ENCODE measurements at regions not wholly inside any gene's neighbourhood (a gene's known extent, or its start where the extent isn't known, plus 50 kb on each side); places are given as distances from the start of the nearest gene placed in this dataset.

DNA sequence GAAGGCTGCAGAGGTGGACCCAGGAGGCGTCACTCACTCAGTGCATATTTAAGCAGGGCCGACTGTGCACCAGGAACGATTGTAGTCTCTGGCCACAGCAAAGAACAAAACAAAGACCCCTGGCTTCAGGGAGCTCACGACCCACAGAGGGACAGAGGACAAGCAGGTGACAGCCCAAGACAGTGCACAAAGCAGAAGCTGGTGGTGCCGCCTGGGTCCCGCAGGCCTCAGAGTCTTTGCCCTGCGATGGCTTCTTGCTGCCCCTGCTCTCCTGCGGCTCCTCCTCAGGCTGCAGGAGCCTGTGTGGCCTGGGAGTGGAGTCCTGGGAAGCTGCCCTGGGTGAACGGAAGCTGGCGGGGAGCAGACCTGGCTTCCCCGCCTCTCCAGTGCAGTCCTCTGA lies 300.0 kb downstream of the PREX1 start (continued):
- TF ChIP-seq MYC (IDR thresholded peaks at IDR 0.05; ENCODE audit: insufficient read depth, insufficient read length, insufficient replicate concordance, low read length, severe bottlenecking) (no peak), RUNX3 (IDR thresholded peaks at IDR 0.05; ENCODE audit: low read length) (no peak), EP300 (IDR thresholded peaks at IDR 0.05; ENCODE audit: borderline replicate concordance in 1 of 2, control insufficient read depth in 1 of 2, low read depth in 2 of 2, low read length in 2 of 2) (no peak)
- TF ChIP-seq, protein P1, sequence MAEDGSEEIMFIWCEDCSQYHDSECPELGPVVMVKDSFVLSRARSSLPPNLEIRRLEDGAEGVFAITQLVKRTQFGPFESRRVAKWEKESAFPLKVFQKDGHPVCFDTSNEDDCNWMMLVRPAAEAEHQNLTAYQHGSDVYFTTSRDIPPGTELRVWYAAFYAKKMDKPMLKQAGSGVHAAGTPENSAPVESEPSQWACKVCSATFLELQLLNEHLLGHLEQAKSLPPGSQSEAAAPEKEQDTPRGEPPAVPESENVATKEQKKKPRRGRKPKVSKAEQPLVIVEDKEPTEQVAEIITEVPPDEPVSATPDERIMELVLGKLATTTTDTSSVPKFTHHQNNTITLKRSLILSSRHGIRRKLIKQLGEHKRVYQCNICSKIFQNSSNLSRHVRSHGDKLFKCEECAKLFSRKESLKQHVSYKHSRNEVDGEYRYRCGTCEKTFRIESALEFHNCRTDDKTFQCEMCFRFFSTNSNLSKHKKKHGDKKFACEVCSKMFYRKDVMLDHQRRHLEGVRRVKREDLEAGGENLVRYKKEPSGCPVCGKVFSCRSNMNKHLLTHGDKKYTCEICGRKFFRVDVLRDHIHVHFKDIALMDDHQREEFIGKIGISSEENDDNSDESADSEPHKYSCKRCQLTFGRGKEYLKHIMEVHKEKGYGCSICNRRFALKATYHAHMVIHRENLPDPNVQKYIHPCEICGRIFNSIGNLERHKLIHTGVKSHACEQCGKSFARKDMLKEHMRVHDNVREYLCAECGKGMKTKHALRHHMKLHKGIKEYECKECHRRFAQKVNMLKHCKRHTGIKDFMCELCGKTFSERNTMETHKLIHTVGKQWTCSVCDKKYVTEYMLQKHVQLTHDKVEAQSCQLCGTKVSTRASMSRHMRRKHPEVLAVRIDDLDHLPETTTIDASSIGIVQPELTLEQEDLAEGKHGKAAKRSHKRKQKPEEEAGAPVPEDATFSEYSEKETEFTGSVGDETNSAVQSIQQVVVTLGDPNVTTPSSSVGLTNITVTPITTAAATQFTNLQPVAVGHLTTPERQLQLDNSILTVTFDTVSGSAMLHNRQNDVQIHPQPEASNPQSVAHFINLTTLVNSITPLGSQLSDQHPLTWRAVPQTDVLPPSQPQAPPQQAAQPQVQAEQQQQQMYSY (CRISPR knock-in tag; IDR thresholded peaks at IDR 0.05): no peak

DNA sequence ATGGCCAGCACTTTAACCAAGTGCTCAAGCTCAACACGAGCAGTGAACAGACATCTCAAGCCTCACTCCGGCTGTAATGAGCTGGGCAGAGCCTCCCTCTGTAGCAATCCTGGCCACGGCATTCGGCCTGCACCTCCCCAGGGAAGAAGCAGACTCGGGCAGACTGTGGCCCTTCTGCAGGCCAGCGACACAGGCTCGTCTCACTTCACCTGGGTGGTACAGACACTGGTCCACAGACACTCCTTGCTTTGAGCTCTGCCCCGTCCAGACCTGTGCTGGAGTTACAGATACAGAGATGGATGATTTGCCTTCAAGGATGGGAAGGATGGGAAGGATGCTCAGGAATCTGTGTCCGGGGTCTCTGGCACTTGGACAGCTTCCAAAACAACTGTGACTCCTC lies 300.9 kb downstream of the PREX1 start:
- Histone ChIP-seq H3K79me2 (ENCODE audit: control insufficient read depth, insufficient read depth, low read length) (no peaks in the 10 kb centered on the region), H2AFZ (ENCODE audit: control insufficient read depth, low read depth, low read length) (no peak overlapping the region), H3K27me3 (replicated peaks in 1 of 2; ENCODE audit: control insufficient read depth in 2 of 2, insufficient read depth in 2 of 2, low read length in 1 of 2) (no peaks in the 10 kb centered on the region; a peak in 1 of 4 replicates), H3K4me2 (ENCODE audit: control insufficient read depth, insufficient read depth) (no peak overlapping the region), H3K9ac (ENCODE audit: control insufficient read depth, insufficient read depth, low read length) (no peak overlapping the region), H3K4me3 (no peak overlapping the region), H3K36me3 (ENCODE audit: control insufficient read depth in 2 of 2, insufficient read depth in 2 of 2, low read length in 1 of 2) (no peaks in the 10 kb centered on the region; a peak in 1 of 4 replicates), H4K20me1 (ENCODE audit: control insufficient read depth, insufficient read depth) (no peaks in the 10 kb centered on the region), H3K4me1 (ENCODE audit: control insufficient read depth, insufficient read depth, low read length) (no peaks in the 10 kb centered on the region), H3K9me3 (replicated peaks; ENCODE audit: control insufficient read depth, insufficient read depth, low read length) (no peaks in the 10 kb centered on the region), H3K27ac (ENCODE audit: control insufficient read depth, insufficient read depth) (no peak overlapping the region)
- no peak for DNase-seq (ENCODE audit: low read depth, low spot score)
- intact Hi-C loops (cut with micrococcal nuclease; ENCODE audit: unreplicated experiment) (no loop called here), in situ Hi-C loops (cut with MboI) (no loop called here)
- CTCF ChIA-PET: no interaction called here
- RAD21 ChIA-PET (ENCODE audit: unreplicated experiment): no interaction called here
- ATAC-seq: no peak
- no peak for FAIRE-seq
- POLR2A ChIA-PET: no interaction called here
- SMC1A ChIA-PET (ENCODE audit: uncharacterized antibody, unreplicated experiment): no interaction called here
- WGBS (ENCODE audit: insufficient coverage, insufficient replicate concordance, low lambda C conversion rate, missing lambda C conversion rate): 7% methylated on average over 9 of the region's 9 CpGs
- no peak for TF ChIP-seq FOXK2 (IDR thresholded peaks at IDR 0.05)
- no TSS peak for BruUV-seq (replicated peaks)
